ENCODE measurements at regions not wholly inside any gene's neighbourhood (a gene's known extent, or its start where the extent isn't known, plus 50 kb on each side); places are given as distances from the start of the nearest gene placed in this dataset.
A peak's percentile ranks its signal among the peaks of the same experiment; 100 is the strongest.

- DNase-seq (no peak), ATAC-seq (ENCODE audit: low read depth) (no peak)
- Mint-ChIP-seq H3K4me3 (no peak overlapping the region), H3K9me3 (no peaks in the 10 kb centered on the region), H3K4me1 (no peaks in the 10 kb centered on the region), H3K27me3 (no peaks in the 10 kb centered on the region), H3K27ac (no peak overlapping the region), H3K36me3 (ENCODE audit: low read depth) (no peaks in the 10 kb centered on the region)
- intact Hi-C loops (cut with micrococcal nuclease), result no loop called here
- TF ChIP-seq CTCF (IDR thresholded peaks at IDR 0.05), result no peak
- ChIA-PET POLR2A (no interaction called here), CTCF (no interaction called here)
These were observed 270.0 kb downstream of the SLC4A3 start for GRCh38 chr2:219897456-219897855.

DNA sequence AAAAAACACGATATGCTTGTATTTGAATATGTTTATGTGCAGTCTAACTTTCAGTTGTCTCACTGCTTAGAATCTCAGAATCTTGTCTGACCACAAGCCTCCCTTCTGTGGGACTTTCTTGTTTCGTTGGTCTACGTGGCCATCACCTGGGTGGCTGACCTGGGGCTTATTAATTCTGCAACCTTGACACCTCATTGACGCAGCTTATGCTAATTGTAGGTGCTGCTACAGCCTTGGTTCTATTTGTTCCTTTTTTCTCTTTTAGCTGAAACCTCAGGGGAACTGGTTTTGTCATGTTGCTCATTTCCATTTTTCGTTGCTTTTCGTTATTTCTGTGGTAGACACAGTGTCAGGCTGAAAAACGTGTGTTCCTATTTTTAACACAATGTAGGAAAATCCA is 273.7 kb downstream of the SLC4A3 start:
- POLR2A ChIA-PET, result no interaction called here
- no peak for DNase-seq
- H3K27me3 Mint-ChIP-seq, result no peaks in the 10 kb centered on the region
- ATAC-seq (ENCODE audit: low read depth), result peak; percentile 5
- no peak for TF ChIP-seq CTCF (IDR thresholded peaks at IDR 0.05)
- H3K4me1 Mint-ChIP-seq, result no peaks in the 10 kb centered on the region
- no peak overlapping the region for H3K27ac Mint-ChIP-seq
- H3K36me3 Mint-ChIP-seq (ENCODE audit: low read depth), result no peaks in the 10 kb centered on the region
- no peak overlapping the region for H3K4me3 Mint-ChIP-seq
- no peaks in the 10 kb centered on the region for H3K9me3 Mint-ChIP-seq
- intact Hi-C loops (cut with micrococcal nuclease), result no loop called here
- CTCF ChIA-PET, result no interaction called here

DNA sequence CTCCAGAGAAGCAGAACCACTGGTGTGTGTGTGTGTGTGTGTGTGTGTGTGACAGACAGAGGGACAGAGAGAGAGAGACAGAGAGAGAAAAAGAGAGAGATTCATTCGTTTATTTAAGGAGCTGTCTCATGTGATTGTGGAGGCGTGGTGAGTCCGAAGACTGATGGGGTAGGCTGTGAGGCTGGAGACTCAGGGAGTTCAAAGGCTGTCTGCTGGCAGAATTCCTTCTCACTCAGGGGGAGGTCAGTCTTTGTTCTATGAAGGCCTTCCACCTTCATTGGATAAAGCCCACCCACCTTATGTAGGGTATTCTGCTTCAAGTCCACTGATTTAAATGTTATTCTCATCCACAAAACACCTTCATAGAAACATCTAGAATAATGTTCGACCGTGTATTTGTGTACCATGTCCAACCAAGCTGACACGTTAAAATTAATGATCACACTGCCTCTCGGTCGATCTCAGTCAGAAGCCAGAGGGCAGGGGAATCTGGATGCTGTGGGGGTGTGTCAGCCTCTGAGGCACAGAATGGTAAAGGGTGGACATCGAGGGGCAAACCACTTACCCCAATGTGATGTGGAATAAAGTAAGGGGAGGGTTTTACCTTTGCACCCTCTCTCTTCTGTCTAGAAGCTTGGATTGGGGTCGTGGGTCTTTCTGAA is 275.6 kb downstream of the SLC4A3 start:
- no peak for ATAC-seq (ENCODE audit: low read depth)
- no peaks in the 10 kb centered on the region for H3K4me1 Mint-ChIP-seq
- no peaks in the 10 kb centered on the region for H3K36me3 Mint-ChIP-seq (ENCODE audit: low read depth)
- DNase-seq, result no peak
- H3K27ac Mint-ChIP-seq, result no peak overlapping the region
- TF ChIP-seq CTCF (IDR thresholded peaks at IDR 0.05), result no peak
- H3K27me3 Mint-ChIP-seq, result peaks cover 2% of the 10 kb centered on the region
- intact Hi-C loops (cut with micrococcal nuclease), result no loop called here
- POLR2A ChIA-PET, result no interaction called here
- H3K4me3 Mint-ChIP-seq, result no peak overlapping the region
- CTCF ChIA-PET, result no interaction called here
- H3K9me3 Mint-ChIP-seq, result no peaks in the 10 kb centered on the region

DNA sequence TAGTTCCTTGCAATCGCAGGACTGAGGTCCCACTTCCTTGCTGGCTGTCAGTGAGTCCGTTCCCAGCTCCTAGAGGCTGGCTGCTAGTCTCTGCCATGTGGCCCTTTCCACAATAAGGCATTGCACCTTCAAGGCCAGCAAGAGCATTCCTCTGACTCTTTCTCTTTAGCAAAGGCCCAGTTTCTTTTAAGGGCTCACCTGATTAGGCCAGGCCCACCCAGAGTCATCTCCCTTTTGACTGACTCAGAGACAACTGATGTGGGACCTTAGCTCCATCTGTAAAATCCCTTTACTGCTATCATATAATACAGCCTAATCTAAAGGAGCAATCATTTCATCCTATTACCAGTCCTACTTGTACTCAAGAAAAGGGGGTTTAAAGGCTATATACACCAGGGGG is 278.2 kb downstream of the SLC4A3 start:
- peaks cover 2% of the 10 kb centered on the region for H3K27me3 Mint-ChIP-seq

More for the DNA sequence above, 278.2 kb downstream of the SLC4A3 start:
- CTCF ChIA-PET, result no interaction called here
- Mint-ChIP-seq H3K4me3 (no peak overlapping the region), H3K9me3 (no peaks in the 10 kb centered on the region), H3K36me3 (ENCODE audit: low read depth) (no peaks in the 10 kb centered on the region), H3K27ac (no peak overlapping the region), H3K4me1 (no peaks in the 10 kb centered on the region)
- intact Hi-C loops (cut with micrococcal nuclease), result no loop called here
- no peak for ATAC-seq (ENCODE audit: low read depth)
- DNase-seq, result no peak
- POLR2A ChIA-PET, result no interaction called here
- TF ChIP-seq CTCF (IDR thresholded peaks at IDR 0.05), result no peak
